HG02973 (cell line): ENCODE measurements at regions not wholly inside any gene's neighbourhood (a gene's known extent, or its start where the extent isn't known, plus 50 kb on each side); places are given as distances from the start of the nearest gene placed in this dataset.
"Not testable (repeated sequence)": the region's sequence is repeated elsewhere in the genome, so short reads cannot be mapped to it uniquely, and the experiment has no call there.

Experiments
- ATAC-seq: cut with Tn5 transposase; IDR thresholded peaks from one replicate; pipeline ENCODE4 v1.9.1; 2021; ENCODE audit warnings: moderate library complexity; ENCODE audit not compliant: unreplicated experiment

DNA sequence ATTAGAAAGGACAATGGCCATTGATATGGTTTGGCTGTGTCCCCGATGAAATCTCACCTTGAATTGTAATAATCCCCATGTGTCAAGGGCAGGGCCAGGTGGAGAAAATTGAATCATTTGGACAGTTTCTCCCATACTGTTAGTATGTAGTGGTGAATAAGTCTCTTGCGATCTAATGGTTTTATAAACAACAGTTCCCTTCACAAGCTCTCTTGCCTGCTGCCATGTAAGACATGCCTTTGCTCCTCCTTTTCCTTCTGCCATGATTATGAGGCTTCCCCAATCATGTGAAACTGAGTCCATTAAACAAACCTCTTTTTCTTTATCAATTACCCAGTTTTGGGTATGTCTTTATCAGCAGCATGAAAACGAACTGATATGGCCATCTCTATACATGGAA is 302.7 kb downstream of the SFMBT2 start:
- ATAC-seq, result no peak

DNA sequence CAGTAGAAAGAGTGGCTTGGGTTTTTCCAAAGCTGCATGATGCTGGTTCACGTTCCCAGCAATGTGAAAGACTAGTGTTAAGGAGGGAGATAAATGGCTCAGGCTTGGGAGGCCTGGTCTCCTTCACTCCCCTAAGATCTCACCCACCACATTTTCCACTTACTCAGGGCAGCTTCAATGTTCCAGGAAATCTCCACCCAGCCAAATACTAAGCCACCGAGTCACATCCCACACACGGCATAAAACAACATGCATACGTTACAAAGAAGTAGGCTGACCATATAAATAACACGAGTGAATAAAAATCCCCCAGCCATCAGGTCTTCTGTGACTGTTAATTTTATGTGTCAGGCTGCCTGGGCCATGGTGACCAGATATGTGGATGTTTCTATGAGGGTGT is 303.5 kb downstream of the SFMBT2 start:
- ATAC-seq, result no peak

DNA sequence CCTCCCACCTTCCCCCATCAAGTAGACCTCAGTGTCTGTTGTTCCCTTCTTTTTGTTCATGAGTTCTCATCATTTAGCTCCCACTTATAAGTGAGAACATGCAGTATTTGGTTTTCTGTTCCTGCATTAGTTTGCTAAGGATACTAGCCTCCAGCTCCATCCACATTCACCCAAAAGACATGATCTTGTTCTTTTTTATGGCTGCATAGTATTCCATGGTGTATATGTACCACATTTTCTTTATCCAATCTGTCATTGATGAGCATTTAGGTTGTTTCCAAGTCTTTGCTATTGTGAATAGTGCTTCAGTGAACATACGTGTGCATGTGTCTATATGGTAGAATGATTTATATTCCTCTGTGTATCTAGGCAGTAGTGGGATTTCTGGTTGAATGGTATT is 306.5 kb downstream of the SFMBT2 start:
- not testable (repeated sequence) for ATAC-seq

DNA sequence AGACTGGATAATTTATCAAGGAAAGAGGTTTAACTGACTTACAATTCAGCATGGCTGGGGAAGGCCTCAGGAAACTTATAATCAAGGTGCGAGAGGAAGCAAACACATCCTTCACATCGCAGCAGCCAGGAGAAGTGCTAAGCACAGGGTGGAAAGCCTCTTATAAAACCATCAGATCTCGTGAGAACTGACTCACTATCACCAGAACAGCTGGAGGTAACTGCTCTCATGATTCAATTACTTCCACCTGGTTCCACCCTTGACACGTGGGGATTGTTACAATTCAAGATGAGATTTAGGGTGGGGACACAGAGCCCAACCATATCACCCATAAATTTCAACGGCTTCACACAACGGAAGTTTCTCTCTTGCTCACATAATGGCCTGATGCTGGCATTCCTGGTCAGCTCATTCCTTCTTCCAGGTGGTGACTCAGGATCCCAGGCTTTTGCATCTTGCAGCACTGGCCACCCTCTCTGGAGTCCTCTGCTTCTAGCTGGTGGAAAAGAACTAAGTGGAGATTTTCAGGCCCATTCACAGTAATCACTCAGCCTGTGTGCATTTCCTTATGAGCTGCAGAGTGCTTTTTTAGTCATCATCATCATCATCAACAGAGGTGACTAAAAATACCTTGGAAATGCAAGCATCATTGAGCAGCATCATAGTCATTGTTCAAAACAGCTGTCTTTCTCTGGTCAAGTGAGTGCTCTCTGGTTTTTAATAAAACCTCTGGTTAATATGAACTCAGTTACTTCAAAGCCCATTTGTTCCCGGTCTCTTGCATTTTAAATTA is 308.1 kb downstream of the SFMBT2 start:
- ATAC-seq, result no peak

DNA sequence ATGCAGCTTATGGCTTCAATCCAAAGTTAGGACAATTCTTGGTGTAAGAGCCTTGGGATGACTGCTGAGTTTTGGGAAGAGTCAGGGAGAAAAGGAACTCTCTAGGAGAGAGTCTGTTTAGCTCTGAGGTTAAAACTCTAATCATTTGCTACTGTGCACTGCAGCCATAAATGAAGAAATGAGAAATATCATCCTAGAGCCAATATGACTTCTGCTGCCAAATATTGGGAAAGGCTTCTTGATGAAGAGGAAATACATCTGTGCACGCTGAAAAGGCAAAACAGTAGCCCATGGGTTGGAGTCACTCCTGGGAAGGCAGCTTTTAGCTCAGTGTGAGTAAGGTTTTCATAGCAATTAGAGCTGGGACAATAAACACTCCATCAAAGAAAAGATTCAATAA is 308.8 kb downstream of the SFMBT2 start:
- ATAC-seq, result no peak

DNA sequence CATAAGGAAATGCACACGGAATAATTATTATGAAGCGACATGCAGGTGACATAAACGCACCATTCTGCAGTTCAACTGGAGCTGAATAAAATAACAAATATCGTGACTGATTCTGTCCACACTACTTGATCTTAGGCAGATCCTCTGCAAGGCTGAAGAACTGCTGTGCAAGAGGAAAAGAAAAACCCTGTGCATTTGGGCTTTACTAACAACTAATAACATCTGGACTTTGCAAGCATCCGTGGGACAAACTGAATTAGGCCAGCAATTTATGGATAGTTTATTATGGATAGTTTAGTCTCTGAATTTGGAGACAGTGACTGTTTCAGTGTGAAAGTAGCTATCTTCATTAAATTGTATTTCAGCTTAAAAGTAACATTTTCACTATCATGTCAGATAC is 309.4 kb downstream of the SFMBT2 start:
- no peak for ATAC-seq

DNA sequence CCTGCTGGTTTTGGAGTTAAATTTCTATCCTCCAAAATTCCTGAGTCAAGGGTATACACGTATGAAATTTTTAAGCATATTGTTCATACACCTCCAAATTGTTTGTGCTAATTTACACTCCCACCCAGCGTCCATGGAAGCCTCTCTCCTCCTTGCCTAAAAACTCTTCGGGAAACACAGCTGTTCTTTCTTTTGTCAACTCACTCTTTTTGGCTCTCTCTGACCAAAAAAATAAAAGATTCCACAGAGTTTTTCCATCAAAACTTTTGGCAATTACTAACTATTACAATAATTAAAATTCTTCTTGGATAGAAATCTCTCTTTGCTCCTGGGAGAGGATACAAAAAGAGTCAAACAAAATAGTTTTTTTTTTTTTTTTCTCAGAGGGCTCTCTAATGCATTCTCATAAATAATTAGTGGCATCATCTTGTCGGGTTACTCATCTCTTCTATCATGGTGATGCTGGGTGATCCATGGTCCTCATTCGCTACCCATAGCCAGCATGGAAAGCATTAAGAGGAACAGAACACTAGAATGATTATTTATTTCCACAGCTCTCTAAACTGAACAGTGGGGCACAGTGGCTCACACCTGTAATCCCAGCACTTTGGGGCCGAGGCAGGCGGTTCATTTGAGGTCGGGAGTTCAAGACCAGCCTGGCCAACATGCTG is 310.7 kb downstream of the SFMBT2 start:
- no peak for ATAC-seq

DNA sequence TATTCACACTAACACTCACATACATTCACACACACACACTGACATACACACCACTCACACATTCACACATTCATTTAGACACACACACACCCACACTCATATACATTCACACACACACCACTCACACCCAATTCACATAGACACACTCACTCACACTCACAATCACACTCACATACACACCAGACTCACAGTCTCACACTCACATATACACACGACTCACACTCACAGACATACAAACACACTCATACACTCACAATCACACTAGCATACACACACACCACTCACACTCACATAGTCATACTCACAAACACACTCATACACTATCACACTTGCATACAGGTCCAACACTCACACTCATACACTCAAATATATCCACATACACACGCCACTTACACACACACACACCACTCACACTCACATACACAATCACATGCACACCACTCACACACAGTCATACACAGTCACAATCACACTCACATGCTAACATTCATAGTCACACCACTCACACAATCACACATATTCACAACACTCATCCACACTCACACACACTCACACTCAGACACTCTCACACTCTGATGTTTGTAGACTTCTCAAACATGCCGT is 312.6 kb downstream of the SFMBT2 start:
- ATAC-seq, result no peak

DNA sequence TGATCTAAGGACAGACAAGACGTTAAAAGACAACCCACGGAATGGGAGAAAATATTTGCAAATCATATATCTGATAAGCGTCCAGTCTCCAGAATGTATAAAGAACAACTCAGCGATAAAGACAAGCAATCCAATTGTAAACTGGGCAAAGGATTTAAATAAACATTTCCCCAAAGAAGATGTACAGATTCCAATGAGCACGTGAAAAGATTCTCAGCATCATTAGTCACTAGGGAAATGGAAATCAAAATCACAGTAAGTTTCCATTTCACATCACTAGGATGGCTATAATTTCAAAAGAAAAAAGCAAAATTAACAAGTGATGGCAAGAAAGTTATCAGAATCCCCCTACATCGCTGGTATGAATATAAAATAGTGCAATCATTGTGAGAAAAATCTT is 316.1 kb downstream of the SFMBT2 start:
- no peak for ATAC-seq

DNA sequence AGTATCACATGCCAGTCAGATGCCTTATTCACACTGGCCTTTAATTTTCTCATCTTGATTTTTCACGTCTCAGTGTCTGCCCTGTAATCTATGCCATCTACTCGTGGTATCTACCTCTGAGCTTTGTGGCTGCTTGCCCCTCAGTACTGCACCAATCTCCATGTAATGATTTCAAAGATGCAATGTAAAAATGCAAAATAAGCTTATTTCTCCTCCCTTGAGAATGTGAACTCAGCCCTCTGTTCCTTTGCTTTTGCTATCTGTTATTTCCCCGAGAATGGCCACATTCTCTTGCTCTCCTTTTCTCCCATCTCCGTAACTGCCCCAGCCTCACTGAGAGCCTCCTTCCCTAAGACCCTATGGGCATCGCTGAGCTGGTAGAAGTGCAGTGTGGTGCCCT is 317.5 kb downstream of the SFMBT2 start:
- ATAC-seq, result no peak

DNA sequence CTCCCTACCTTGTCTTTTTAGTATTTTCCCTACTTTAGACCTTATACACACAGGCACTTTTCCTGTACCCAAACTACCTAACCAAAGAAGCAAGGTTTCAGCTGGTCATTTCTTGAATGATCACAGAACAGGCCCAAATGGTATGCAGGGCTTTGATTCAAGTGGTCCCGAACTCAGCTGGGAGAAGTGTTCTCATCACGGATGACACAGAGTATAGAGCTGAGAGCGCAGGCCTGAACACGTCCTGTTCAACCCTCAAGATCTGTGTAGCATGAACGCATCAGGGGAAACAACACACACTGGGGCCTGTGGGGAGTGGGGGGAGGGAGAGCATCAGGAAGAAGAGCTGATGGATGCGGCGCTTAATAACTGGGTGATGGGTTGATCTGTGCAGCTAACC is 318.2 kb downstream of the SFMBT2 start:
- no peak for ATAC-seq

DNA sequence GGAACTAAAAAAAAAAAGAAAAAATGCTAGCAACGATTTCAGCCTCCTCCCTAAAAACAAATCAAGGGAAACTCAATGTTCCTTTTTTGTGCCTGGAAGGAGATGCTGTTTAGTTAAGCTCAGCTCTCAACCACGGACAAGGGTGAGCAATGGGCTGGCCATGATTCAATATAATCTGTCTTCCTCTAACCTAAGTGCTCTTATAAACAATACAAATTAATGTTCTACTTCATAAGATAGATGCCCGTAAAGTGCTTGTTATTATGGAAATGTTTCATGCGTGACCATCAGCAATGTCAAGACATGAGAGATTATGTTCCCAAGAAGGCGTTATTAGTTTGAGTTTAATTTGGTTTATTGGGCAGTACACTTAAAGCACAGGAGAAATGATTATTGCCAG is 320.3 kb downstream of the SFMBT2 start:
- ATAC-seq, result no peak

DNA sequence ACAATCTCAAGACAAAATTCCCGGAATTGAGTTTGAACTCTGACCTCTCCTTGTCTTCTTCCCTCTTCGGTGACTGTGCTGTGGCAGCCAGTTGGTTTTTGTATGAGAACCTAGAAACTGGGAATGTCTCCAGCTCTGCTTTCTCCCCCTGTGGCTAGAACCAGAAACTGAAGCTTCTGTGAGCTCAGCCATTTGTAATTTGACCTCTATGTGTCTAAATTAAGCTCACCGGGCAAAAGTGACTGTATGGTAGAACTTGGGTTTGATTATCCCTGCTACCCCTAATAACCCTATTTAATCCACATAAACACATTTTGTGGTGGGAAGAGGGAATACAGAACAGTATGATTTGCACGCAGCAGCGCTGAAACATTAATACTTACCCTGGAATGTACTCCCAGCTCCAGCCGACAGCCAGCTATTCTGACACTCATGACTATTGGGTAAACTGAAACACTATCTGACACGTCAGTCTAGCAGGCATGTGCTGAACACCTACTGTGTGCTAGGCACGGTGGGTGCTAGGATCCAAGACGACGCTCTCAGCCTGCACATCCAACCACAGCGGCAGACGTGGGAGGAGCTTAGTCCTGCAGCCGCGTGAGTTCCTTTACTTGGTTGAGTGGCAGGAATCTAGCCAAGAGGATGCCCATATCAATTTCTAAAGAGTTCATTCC is 324.8 kb downstream of the SFMBT2 start:
- no peak for ATAC-seq

DNA sequence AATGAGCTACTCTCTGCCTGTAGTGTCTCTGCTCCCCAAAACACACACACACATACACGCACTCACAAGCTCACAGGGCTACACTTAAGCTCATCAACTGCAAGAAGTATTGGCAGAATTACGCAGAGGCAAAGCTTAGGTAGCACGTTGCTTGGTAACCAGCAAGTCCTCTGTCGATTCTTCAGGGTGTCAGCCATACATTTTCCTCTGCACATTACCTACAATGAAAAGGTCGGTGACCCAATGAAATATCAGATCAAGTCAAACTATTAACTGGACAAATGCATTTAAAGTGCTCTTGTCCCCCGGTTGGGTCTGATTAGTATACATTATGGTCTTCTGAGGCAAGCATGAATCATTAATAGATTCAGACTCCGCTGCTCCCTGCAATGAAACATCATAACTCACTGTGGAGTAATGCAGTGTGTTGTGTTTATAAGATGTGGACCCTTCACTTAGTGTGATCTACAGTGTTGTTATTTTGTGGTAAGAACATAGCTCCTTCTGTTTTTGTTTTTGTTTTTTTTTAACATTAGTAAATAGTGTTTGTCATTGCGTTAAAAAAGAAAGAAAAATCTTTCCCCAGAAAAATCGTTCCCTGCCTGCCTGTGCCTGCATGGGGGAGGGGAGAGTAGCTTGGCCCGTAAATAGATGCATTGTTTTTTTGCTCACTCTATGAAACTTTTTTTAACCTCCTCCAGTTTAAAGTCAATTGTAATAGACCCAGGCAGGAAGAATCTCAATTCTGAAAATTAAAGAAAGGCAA is 325.5 kb downstream of the SFMBT2 start:
- ATAC-seq, result no peak

DNA sequence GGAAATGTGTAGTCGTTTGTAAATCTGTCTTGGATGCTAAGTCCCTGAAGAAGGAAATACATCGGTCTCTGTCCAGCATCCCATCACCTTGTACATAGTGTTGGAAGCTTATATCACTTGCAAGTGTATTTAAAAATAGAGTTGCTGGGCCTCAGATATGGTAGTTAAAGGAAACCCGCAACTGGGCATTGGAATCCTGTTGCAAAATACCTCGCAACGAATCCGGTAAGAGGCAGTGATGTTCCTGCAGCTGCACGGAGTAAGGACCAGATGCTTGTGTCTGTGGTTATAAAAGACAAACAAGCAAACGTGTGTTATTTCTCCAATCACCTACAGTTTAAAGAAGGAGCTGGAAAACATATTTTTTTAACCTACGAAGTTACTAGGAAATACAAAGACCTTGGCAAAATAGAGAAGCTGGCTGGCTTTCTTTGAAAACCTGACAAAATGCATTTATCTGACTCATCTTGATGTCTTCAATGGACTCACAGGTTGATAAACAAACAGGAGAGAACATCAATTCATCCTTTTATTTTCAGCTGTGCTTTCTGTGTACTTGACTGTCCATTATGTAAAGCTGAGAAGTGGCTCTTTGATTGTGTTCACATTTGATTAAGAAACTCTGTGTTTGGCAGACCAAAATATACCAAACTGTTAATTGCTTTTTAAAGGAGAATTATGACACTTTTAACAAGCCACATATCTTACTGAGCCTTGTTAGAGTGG is 326.4 kb downstream of the SFMBT2 start:
- ATAC-seq, result no peak

DNA sequence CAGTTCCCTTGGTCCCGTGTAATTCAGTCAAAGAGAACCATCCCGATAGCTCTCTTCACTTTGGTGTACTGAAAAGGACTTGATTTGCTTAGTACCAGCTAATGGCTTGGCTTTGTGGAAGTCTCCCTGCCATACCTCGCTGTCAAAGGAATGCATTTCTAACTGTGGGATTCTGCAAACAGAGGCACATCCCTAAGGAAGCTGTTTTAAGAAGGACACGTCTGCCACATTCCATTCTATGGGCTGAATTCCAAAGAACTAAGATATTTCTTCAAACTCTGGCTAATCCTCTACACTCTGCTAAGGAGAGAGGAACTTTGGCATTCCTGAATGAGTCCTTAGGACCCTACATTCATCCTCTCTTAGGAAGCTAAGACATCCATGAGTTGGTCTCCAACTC is 327.9 kb downstream of the SFMBT2 start:
- no peak for ATAC-seq

DNA sequence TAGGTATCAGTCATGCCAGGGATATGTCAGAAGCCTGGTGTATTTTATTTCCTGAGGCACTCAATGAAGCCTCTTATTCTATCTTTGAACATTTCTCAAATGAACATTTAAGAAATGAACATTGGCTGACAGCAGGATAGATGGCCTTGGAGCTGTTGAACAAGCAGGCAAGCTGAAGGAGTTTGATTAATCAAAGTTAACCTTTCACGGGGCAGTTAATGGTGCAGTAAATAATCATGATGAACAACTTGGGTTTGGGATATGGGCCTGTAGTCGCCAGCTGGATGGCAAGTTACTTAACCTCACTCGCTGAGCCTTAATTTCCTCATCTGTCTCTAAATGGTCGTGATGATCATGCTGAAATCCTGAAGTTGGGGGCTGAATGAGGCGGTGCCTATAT is 333.0 kb downstream of the SFMBT2 start:
- no peak for ATAC-seq

DNA sequence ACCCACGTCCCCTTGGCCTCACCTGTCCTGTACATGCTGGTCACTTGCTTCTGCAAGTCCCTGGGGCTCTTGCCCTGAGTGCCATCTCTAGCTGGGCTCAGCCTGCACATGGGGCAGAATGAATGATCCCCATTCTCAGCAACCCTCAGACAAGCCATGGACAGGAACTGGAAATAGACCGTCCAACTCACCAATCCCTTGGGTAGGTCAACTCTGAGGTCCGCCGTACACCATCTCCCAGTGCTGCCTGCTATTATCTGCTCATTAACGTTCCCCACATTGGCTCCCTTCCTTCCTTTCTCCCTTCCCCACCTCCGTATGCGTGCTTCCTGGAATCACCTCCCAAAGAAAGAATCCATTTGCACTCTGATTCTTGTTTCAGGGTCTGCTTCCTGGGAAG is 335.0 kb downstream of the SFMBT2 start:
- ATAC-seq, result no peak

DNA sequence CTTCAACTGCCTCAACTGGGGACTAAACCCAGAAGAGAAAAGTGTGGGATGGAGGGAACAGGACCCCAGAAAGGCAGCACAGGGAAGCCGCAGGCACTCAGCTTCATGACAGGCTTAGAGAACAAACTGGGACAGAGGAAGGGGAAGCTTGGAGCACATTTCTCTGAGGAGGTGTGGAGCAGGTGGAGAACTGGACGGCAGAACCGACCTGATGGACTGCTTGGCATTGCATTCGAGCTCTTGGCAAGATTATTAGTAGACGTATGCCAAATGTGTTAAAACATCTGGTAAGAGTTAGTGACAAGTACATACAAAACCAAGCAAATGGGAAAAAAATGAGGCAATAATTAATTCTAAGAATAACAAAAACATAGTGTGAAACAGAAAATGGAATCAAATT is 335.7 kb downstream of the SFMBT2 start:
- no peak for ATAC-seq

DNA sequence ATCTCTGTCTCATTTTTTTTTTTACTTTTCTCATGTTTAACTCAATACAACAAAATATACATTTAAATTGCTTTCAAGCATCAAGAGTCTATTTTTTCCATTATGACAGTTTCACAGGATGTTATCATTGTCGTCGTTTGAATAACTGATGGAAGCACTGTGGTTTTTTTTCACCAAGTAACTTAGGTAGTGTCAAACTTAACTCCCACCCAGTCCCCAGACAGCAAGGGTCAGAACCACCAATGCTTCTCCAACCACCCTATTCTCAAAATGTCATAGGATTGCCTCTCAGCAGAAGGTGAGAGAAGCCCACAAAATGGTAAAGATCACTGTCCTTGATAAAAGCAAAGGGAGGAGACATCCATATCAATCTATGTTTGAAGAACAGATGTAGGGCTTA is 339.4 kb downstream of the SFMBT2 start:
- no peak for ATAC-seq
